ENCODE measurements at regions not wholly inside any gene's neighbourhood (a gene's known extent, or its start where the extent isn't known, plus 50 kb on each side); places are given as distances from the start of the nearest gene placed in this dataset.

GRCh38 chr14:42602336-42602845 is 995.7 kb downstream of the LRFN5 start:
- TF ChIP-seq CTCF (tag by site-specific recombination; IDR thresholded peaks at IDR 0.05) (no peak), ZNF776 (tag by site-specific recombination; IDR thresholded peaks at IDR 0.05; ENCODE audit: borderline replicate concordance) (no peak), ZNF391 (tag by site-specific recombination; IDR thresholded peaks at IDR 0.05; ENCODE audit: borderline replicate concordance, low read depth) (no peak), ZBTB10 (tag by site-specific recombination; IDR thresholded peaks at IDR 0.05) (no peak), ZNF561 (tag by site-specific recombination; IDR thresholded peaks at IDR 0.05; ENCODE audit: borderline replicate concordance) (no peak), KLF10 (tag by site-specific recombination; IDR thresholded peaks at IDR 0.05) (no peak), ZNF175 (tag by site-specific recombination; IDR thresholded peaks at IDR 0.05) (no peak), ZNF292 (tag by site-specific recombination; IDR thresholded peaks at IDR 0.05; ENCODE audit: borderline replicate concordance, low read depth) (no peak), HOXC10 (CRISPR knock-in tag; IDR thresholded peaks at IDR 0.05) (no peak), ZNF571 (tag by site-specific recombination; IDR thresholded peaks at IDR 0.05) (no peak), PRDM1 (tag by site-specific recombination; IDR thresholded peaks at IDR 0.05) (no peak), ZFHX2 (tag by site-specific recombination; conservative IDR thresholded peaks at IDR 0.05) (no peak), ZNF239 (tag by site-specific recombination; IDR thresholded peaks at IDR 0.05) (no peak), TCF7L2 (IDR thresholded peaks at IDR 0.05; ENCODE audit: borderline replicate concordance, low read depth, low read length) (no peak)

Data from HEK293 (cell line).